ENCODE measurements at regions not wholly inside any gene's neighbourhood (a gene's known extent, or its start where the extent isn't known, plus 50 kb on each side); places are given as distances from the start of the nearest gene placed in this dataset.
"Not testable (repeated sequence)": the region's sequence is repeated elsewhere in the genome, so short reads cannot be mapped to it uniquely, and the experiment has no call there.

GRCh38 chr9:78121488-78121887 is 89.9 kb upstream of the GNAQ start:
- peak; percentile 12 for DNase-seq

- DNase-seq = peak; percentile 19
These were observed 87.3 kb upstream of the GNAQ start for GRCh38 chr9:78118742-78119473.

GRCh38 chr9:78115073-78115472 is 83.5 kb upstream of the GNAQ start:
- DNase-seq = no peak

GRCh38 chr9:78114581-78114980 is 83.0 kb upstream of the GNAQ start:
- DNase-seq = no peak

- no peak for DNase-seq
These were observed 80.8 kb upstream of the GNAQ start for GRCh38 chr9:78112406-78112805.

- no peak for DNase-seq
These were observed 80.4 kb upstream of the GNAQ start for GRCh38 chr9:78112004-78112403.

GRCh38 chr9:78109075-78109474 is 77.5 kb upstream of the GNAQ start:
- DNase-seq = no peak

GRCh38 chr9:78106586-78106985 is 75.0 kb upstream of the GNAQ start:
- DNase-seq = not testable (repeated sequence)

- DNase-seq = no peak
These were observed 72.4 kb upstream of the GNAQ start for GRCh38 chr9:78103971-78104433.

GRCh38 chr9:78101247-78101646 is 69.6 kb upstream of the GNAQ start:
- DNase-seq = no peak

- DNase-seq = no peak
These were observed 65.9 kb upstream of the GNAQ start for GRCh38 chr9:78097541-78097940.

- DNase-seq = no peak
These were observed 60.1 kb upstream of the GNAQ start for GRCh38 chr9:78091731-78092130.

GRCh38 chr9:78089111-78089510 is 57.5 kb upstream of the GNAQ start:
- no peak for DNase-seq

GRCh38 chr9:78088190-78088589 is 56.6 kb upstream of the GNAQ start:
- not testable (repeated sequence) for DNase-seq
